ENCODE measurements at regions not wholly inside any gene's neighbourhood (a gene's known extent, or its start where the extent isn't known, plus 50 kb on each side); places are given as distances from the start of the nearest gene placed in this dataset.

- no peak for DNase-seq (ENCODE audit: low spot score)
- POLR2A ChIA-PET (ENCODE audit: low non-redundant PET): no interaction called here
- no peak for TF ChIP-seq CTCF (conservative IDR thresholded peaks at IDR 0.05; ENCODE audit: low read depth)
- H3K27ac ChIP-seq: no peak overlapping the region
- CTCF ChIA-PET: no interaction called here
Observed at GRCh38 chr5:53820119-53820801, 259.8 kb downstream of the NDUFS4 start.

GRCh38 chr5:53820802-53821171 is 260.3 kb downstream of the NDUFS4 start:
- ChIA-PET POLR2A (ENCODE audit: low non-redundant PET) (no interaction called here), CTCF (no interaction called here)

GRCh38 chr5:53825016-53825415 is 264.6 kb downstream of the NDUFS4 start:
- CTCF ChIA-PET: no interaction called here
- H3K27ac ChIP-seq: no peak overlapping the region
- no peak for DNase-seq (ENCODE audit: low spot score)
- no peak for TF ChIP-seq CTCF (conservative IDR thresholded peaks at IDR 0.05; ENCODE audit: low read depth)
- POLR2A ChIA-PET (ENCODE audit: low non-redundant PET): no interaction called here

More at GRCh38 chr5:53820802-53821171, 260.3 kb downstream of the NDUFS4 start:
- no peak overlapping the region for H3K27ac ChIP-seq
- TF ChIP-seq CTCF (conservative IDR thresholded peaks at IDR 0.05; ENCODE audit: low read depth): no peak
- DNase-seq (ENCODE audit: low spot score): no peak

GRCh38 chr5:53825926-53826325 is 265.5 kb downstream of the NDUFS4 start:
- no peak overlapping the region for H3K27ac ChIP-seq
- ChIA-PET POLR2A (ENCODE audit: low non-redundant PET) (no interaction called here), CTCF (interaction anchor here (0.6 to 1.5 kb wide), 4 partner anchors 9 to 13 kb away, joined by 3 to 5 read pairs (median 4); no protein-coding TSS in a partner anchor)

GRCh38 chr5:53826504-53826903 is 266.1 kb downstream of the NDUFS4 start:
- DNase-seq (ENCODE audit: low spot score): no peak
- no peak overlapping the region for H3K27ac ChIP-seq
- POLR2A ChIA-PET (ENCODE audit: low non-redundant PET): no interaction called here
- CTCF ChIA-PET: interaction anchor here (0.6 to 1.5 kb wide), 4 partner anchors 8 to 12 kb away, joined by 3 to 5 read pairs (median 4); no protein-coding TSS in a partner anchor
- TF ChIP-seq CTCF (conservative IDR thresholded peaks at IDR 0.05; ENCODE audit: low read depth): no peak

More at GRCh38 chr5:53825926-53826325, 265.5 kb downstream of the NDUFS4 start:
- no peak for DNase-seq (ENCODE audit: low spot score)
- no peak for TF ChIP-seq CTCF (conservative IDR thresholded peaks at IDR 0.05; ENCODE audit: low read depth)

- no peak overlapping the region for H3K27ac ChIP-seq
- CTCF ChIA-PET: interaction anchor here (1.3 to 1.5 kb wide), 2 partner anchors 8 to 11 kb away, joined by 3 to 4 read pairs; no protein-coding TSS in a partner anchor
- DNase-seq (ENCODE audit: low spot score): no peak
- POLR2A ChIA-PET (ENCODE audit: low non-redundant PET): no interaction called here
- no peak for TF ChIP-seq CTCF (conservative IDR thresholded peaks at IDR 0.05; ENCODE audit: low read depth)
Observed at GRCh38 chr5:53827211-53827651, 266.8 kb downstream of the NDUFS4 start.
